Psoas muscle (tissue), 7 donors: ENCODE measurements at regions not wholly inside any gene's neighbourhood (a gene's known extent, or its start where the extent isn't known, plus 50 kb on each side); places are given as distances from the start of the nearest gene placed in this dataset.
A peak's percentile ranks its signal among the peaks of the same experiment; 100 is the strongest.

Source experiments
- ATAC-seq, 4 donors: fragments of 200-7000 bp; cut with Tn5 transposase; one replicate each; pipeline ENCODE4 v1.9.1; 2020; ENCODE audit warnings: moderate library complexity in 3 of 4, mild to moderate bottlenecking in 2 of 4
- DNase-seq, 2 donors: peaks; one replicate each; pipeline ENCODE4 v3.0.0-alpha.2; 2020
- H3K27ac ChIP-seq: fragments of 200-600 bp; one replicate; pipeline ENCODE4 v1.8.0; 2022
- H3K27me3 ChIP-seq, 3 donors: fragments of 200-600 bp in 1 of 3; one replicate each; pipeline versions ENCODE4 v1.6.1 to v1.8.0; 2013 to 2022; ENCODE audit warnings: low read length in 2 of 3, mild to moderate bottlenecking in 2 of 3, moderate library complexity in 1 of 3; ENCODE audit not compliant: insufficient read depth in 3 of 3
- H3K36me3 ChIP-seq, 2 donors: fragments of 200-600 bp in 1 of 2; one replicate each; pipeline versions ENCODE4 v1.6.1 to v1.8.0; 2013 to 2022; ENCODE audit warnings: low read depth in 1 of 2, mild to moderate bottlenecking in 1 of 2, moderate library complexity in 1 of 2; ENCODE audit not compliant: insufficient read depth in 1 of 2
- H3K4me1 ChIP-seq: fragments of 200-600 bp; one replicate; pipeline ENCODE4 v1.8.0; 2022
- H3K4me3 ChIP-seq: fragments of 200-600 bp; one replicate; pipeline ENCODE4 v1.8.0; 2022; ENCODE audit warnings: mild to moderate bottlenecking
- H3K9me3 ChIP-seq: fragments of 200-600 bp; one replicate; pipeline ENCODE4 v1.8.0; 2022
- WGBS, 3 donors: extraction: QIAGEN DNeasy Blood & Tissue Kit; methylation state at CpG; one replicate each; pipeline versions ENCODE4 v1.1.6 to v1.1.7; 2013; 5-methylcytosine and 5-hydroxymethylcytosine counted together
- intact Hi-C, 2 donors: fragments of 100-400 bp; cut with DNase I; formaldehyde crosslinking; loops; one replicate each; pipeline versions ENCODE4 v1.11.0 to v1.14.2; 2022
- TF ChIP-seq, protein P1 (sequence below): fragments of 200-600 bp; IDR thresholded peaks from one replicate; pipeline ENCODE4 v1.8.0; 2022; ENCODE audit warnings: antibody characterized with exemption
- donor health status: healthy with polysubstance abuse.
- donor health status: DM: no; HTN: no; CAD: no; lungs with moderate emphysema.
- donor health status: Bipolar disorder and iron deficiency.
- donor health status: healthy.
- donor health status: DM: yes; HTN: yes; CAD: no.
- donor health status: DM: no; HTN: no; CAD: no.
- donor health status: DM: yes; HTN: yes; CAD: no.

DNA sequence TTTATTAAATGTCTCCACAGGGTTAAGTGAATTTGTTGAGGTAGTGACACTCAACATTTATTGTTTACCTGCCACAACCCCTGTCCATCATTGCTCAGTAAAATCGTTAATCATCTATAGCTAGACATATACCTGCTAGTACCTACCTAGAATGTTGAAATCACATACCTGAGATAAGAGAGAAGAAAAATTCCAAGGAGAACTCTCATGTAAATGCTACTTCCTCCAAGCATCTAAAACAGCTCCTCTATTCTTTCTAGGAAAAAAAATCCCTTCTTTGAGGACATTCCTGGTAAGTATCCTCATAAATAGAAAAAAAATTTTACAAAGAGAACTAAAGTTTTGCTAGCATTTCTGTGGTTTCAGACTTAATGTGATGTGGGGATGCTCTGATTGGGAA is 325.1 kb downstream of the DAD1 start:
- Histone ChIP-seq H3K27me3 (no peaks in the 10 kb centered on the region), H3K36me3 (no peaks in the 10 kb centered on the region), H3K4me3 (no peak overlapping the region), H3K4me1 (no peaks in the 10 kb centered on the region), H3K27ac (no peak overlapping the region), H3K9me3 (no peaks in the 10 kb centered on the region)
- no peak for DNase-seq
- ATAC-seq: no peak
- 88 to 89% (median 88%) methylated on average over 1 of the region's 1 CpG for WGBS, 3 donors
- TF ChIP-seq, protein P1, sequence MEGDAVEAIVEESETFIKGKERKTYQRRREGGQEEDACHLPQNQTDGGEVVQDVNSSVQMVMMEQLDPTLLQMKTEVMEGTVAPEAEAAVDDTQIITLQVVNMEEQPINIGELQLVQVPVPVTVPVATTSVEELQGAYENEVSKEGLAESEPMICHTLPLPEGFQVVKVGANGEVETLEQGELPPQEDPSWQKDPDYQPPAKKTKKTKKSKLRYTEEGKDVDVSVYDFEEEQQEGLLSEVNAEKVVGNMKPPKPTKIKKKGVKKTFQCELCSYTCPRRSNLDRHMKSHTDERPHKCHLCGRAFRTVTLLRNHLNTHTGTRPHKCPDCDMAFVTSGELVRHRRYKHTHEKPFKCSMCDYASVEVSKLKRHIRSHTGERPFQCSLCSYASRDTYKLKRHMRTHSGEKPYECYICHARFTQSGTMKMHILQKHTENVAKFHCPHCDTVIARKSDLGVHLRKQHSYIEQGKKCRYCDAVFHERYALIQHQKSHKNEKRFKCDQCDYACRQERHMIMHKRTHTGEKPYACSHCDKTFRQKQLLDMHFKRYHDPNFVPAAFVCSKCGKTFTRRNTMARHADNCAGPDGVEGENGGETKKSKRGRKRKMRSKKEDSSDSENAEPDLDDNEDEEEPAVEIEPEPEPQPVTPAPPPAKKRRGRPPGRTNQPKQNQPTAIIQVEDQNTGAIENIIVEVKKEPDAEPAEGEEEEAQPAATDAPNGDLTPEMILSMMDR: no peak
- intact Hi-C loops: no loop called here

DNA sequence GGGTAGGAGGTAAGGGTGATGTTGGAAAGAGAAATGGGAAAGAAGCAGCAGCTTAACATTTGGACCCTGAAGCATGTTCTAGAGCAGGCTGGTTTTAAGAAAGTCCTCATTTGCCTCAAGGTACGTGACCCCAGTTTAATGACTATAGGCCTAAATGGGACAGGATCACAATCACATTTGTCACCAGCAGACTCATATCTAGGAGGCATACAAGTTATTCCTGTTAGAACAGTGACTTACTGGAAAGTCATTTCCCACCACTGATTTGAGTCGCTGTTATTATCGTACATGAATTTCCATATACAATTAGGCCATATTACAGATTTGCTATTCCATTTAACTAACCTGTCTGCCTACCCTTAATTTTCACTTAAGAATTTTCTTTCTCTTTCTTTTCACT is 326.1 kb downstream of the DAD1 start:
- 92 to 96% (median 93%) methylated on average over 3 of the region's 3 CpGs for WGBS, 3 donors
- no peak for ATAC-seq
- no peak overlapping the region for H3K27ac ChIP-seq
- no peak for DNase-seq
- no peak overlapping the region for H3K4me3 ChIP-seq
- H3K36me3 ChIP-seq: no peaks in the 10 kb centered on the region
- intact Hi-C loops: no loop called here
- no peaks in the 10 kb centered on the region for H3K9me3 ChIP-seq
- TF ChIP-seq, protein P1: no peak
- no peaks in the 10 kb centered on the region for H3K4me1 ChIP-seq
- H3K27me3 ChIP-seq: no peaks in the 10 kb centered on the region

DNA sequence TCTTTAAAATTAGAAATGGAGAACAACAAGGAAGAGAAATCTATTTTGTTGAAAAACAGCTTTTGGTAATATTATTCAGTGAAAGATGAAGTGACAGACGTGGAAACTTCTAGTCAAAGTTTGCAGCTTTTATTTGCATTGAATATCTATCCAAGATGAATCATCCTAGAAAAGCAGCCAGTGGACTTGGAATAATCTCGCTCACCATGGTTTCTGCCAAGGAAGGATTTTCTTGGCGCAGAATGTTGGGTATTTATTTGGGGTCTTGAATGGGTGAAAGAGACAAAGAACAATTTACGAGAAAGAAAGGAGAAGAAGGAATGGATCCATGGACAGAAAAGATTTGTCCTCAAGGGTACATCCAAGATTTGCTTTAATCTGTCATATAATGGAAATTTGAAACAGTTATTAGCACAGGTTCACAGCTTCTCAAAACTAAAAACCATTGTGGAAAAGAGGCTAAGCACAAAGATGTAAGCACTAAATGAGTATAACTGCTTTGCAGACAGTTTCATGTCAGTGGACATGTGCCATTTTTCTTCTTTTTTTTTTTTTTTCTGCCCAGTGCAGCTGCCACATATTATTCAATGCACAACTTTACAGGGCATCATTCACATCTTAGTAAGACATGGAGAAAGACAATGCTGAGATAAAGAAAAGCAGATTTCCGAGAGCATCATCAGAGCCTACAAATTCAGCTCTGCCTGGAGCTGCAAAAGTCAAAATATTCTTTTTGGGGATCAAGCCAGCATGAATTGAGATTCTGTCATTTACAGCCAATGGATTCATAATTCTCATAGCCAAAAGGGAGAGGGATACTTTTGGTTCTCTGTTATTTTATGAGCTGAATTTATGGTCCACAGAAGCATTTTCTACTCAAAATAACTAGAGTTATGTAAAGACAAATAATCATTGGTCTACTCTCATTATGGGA is 333.7 kb downstream of the DAD1 start:
- no peaks in the 10 kb centered on the region for H3K36me3 ChIP-seq
- TF ChIP-seq, protein P1: no peak
- no peaks in the 10 kb centered on the region for H3K4me1 ChIP-seq
- DNase-seq (no peak), ATAC-seq (no peak)
- 23 to 47% (median 27%) methylated on average over 5 of the region's 5 CpGs for WGBS, 3 donors
- no peak overlapping the region for H3K4me3 ChIP-seq
- H3K27me3 ChIP-seq: no peaks in the 10 kb centered on the region
- intact Hi-C loops: no loop called here
- no peak overlapping the region for H3K27ac ChIP-seq
- no peaks in the 10 kb centered on the region for H3K9me3 ChIP-seq

DNA sequence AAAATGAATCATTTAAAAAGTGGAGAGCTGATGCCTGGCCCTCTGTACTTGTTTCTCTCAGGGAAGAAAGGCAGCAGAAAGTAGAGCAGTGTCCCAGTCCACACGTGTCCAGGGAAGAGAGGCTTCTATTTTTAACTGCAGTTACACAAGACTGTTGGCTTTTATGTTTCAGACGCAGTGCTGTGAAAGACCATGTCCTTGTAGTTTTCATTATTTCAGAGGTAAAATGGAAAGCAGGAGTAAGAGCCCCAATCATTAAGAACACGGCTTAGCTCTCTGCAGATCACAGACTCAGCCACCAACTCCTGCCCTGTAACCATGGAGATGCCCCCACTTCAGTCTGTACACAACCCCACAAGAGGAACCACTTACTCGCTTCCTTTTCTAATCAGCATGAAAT is 336.3 kb downstream of the DAD1 start:
- no peaks in the 10 kb centered on the region for H3K36me3 ChIP-seq
- TF ChIP-seq, protein P1: no peak
- H3K4me1 ChIP-seq: no peaks in the 10 kb centered on the region
- no peak overlapping the region for H3K4me3 ChIP-seq
- 30 to 39% (median 33%) methylated on average over 4 of the region's 4 CpGs for WGBS, 3 donors
- DNase-seq (no peak), ATAC-seq (peak in 1 of 4 donors; percentile 53)
- no peaks in the 10 kb centered on the region for H3K27me3 ChIP-seq
- H3K9me3 ChIP-seq: no peaks in the 10 kb centered on the region
- no peak overlapping the region for H3K27ac ChIP-seq
- intact Hi-C loops: no loop called here

DNA sequence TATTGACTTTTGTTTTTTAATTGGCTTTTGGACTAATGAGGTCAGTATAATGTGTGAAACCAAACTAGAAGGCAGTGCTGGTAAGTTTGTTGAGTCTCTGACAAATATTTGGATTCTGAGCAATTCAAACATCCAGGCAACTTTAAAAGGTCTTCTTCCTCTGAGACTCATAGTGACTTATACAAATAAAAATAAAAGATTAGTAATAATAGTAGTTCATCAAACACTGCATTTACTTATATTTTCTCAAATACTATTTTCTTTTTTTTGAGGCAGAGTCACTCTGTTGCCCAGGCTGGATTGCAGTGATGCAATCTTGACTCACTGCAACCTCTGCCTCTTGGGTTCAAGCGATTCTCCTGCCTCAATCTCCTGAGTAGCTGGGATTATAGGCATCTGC is 337.9 kb downstream of the DAD1 start:
- whole genome bisulfite sequencing, 3 donors: 45 to 96% (median 86%) methylated on average over 1 of the region's 1 CpG
- Histone ChIP-seq H3K27me3 (no peaks in the 10 kb centered on the region), H3K4me1 (no peaks in the 10 kb centered on the region), H3K36me3 (no peaks in the 10 kb centered on the region), H3K4me3 (no peak overlapping the region), H3K9me3 (no peaks in the 10 kb centered on the region), H3K27ac (no peak overlapping the region)
- intact Hi-C loops: no loop called here
- ATAC-seq: no peak
- DNase-seq: no peak
- TF ChIP-seq, protein P1: no peak
